B cell (primary cell): ENCODE measurements at regions not wholly inside any gene's neighbourhood (a gene's known extent, or its start where the extent isn't known, plus 50 kb on each side); places are given as distances from the start of the nearest gene placed in this dataset.

Source experiments
- ATAC-seq: fragments of 200-7000 bp; cut with Tn5 transposase; one replicate; pipeline ENCODE4 v1.10.0; 2021; ENCODE audit warnings: low read depth, mild to moderate bottlenecking, moderate number of reproducible peaks, moderate library complexity
- CTCF ChIA-PET: fragments of 350-600 bp; sonication (Branson Sonifier 250); formaldehyde crosslinking; loops from one replicate; lab custom pipeline; 2021; ENCODE audit warnings: antibody characterized with exemption, inconsistent platforms; lab: Charles Lee
- POLR2A ChIA-PET: fragments of 350-600 bp; sonication (Branson Sonifier 250); formaldehyde crosslinking; loops from one replicate; lab custom pipeline; 2021; ENCODE audit warnings: antibody characterized with exemption; lab: Charles Lee
- DNase-seq: peaks from one replicate; pipeline ENCODE4 v3.0.0; 2013
- H2AFZ ChIP-seq: 2 replicates; pipeline ENCODE4 v1.6.1; 2012; ENCODE audit warnings: mild to moderate bottlenecking, low read depth, low read length; ENCODE audit not compliant: insufficient read depth, poor library complexity, severe bottlenecking
- H3K27ac ChIP-seq, 2 donors: 1 replicate in 1 of 2; 2 replicates in 1 of 2; pipeline ENCODE4 v1.5.1; 2012 to 2013; ENCODE audit warnings: low read length in 2 of 2, mild to moderate bottlenecking in 2 of 2, moderate library complexity in 1 of 2
- H3K27me3 ChIP-seq, 4 experiments: fragments of 200-600 bp in 1 of 4; sonication (generic) in 1 of 4; replicated peaks in 1 of 4; 1 replicate in 2 of 4; 2 replicates in 2 of 4; pipeline versions ENCODE4 v1.6.1 to v1.7.0; 2013 to 2016; ENCODE audit warnings: low read length in 3 of 4, mild to moderate bottlenecking in 2 of 4, mixed read lengths in 1 of 4, moderate library complexity in 1 of 4; ENCODE audit not compliant: insufficient read depth in 4 of 4, control insufficient read depth in 3 of 4; ENCODE audit errors: control extremely low read depth in 1 of 4
- H3K36me3 ChIP-seq, 2 experiments: replicated peaks in 1 of 2; 1 replicate in 1 of 2; 2 replicates in 1 of 2; pipeline versions ENCODE4 v1.6.1 to v1.7.1; 2013; ENCODE audit warnings: low read length in 1 of 2; ENCODE audit not compliant: insufficient read depth in 2 of 2, control insufficient read depth in 1 of 2; ENCODE audit errors: control extremely low read depth in 1 of 2, extremely low read depth in 1 of 2
- H3K4me1 ChIP-seq, 2 donors: fragments of 200-600 bp in 1 of 2; sonication (generic) in 1 of 2; 1 replicate in 1 of 2; 2 replicates in 1 of 2; pipeline versions ENCODE4 v1.5.1 to v1.6.1; 2013 to 2017; ENCODE audit warnings: low read length in 2 of 2; ENCODE audit not compliant: control insufficient read depth in 2 of 2, insufficient read depth in 2 of 2
- H3K4me2 ChIP-seq: replicated peaks from 2 replicates; pipeline ENCODE3; 2012; ENCODE audit warnings: mild to moderate bottlenecking, low read depth, low read length; ENCODE audit not compliant: poor library complexity, severe bottlenecking
- H3K4me3 ChIP-seq, 5 experiments: fragments of 200-600 bp in 1 of 5; sonication (generic) in 1 of 5; 1 replicate in 3 of 5; 2 replicates in 2 of 5; pipeline versions ENCODE4 v1.5.1 to v1.7.0; 2011 to 2016; ENCODE audit warnings: low read length in 4 of 5, mild to moderate bottlenecking in 4 of 5, low read depth in 2 of 5, control low read depth in 1 of 5, moderate library complexity in 1 of 5; ENCODE audit not compliant: insufficient read depth in 1 of 5; ENCODE audit errors: control extremely low read depth in 1 of 5, extremely low read depth in 1 of 5
- H3K79me2 ChIP-seq: fragments of 200-600 bp; sonication (generic); one replicate; pipeline ENCODE4 v1.6.0; 2016; ENCODE audit warnings: low read length; ENCODE audit not compliant: control insufficient read depth, insufficient read depth
- H3K9ac ChIP-seq: fragments of 200-600 bp; sonication (generic); 2 replicates; pipeline ENCODE4 v1.6.1; 2017; ENCODE audit warnings: mild to moderate bottlenecking, low read length, moderate library complexity
- H3K9me3 ChIP-seq, 3 donors: one replicate each; pipeline versions ENCODE4 v1.6.1 to v1.7.1; 2013; ENCODE audit warnings: low read length in 2 of 3; ENCODE audit not compliant: control insufficient read depth in 2 of 3, insufficient read depth in 1 of 3; ENCODE audit errors: control extremely low read depth in 1 of 3
- H4K20me1 ChIP-seq: 2 replicates; pipeline ENCODE4 v1.6.0; 2012; ENCODE audit warnings: mild to moderate bottlenecking, low read length; ENCODE audit not compliant: insufficient read depth, control insufficient read depth, poor library complexity, severe bottlenecking
- H3K27ac Mint-ChIP-seq: one replicate; pipeline ENCODE4 v1.8.0; 2021; ENCODE audit warnings: mixed read lengths
- H3K27me3 Mint-ChIP-seq: one replicate; pipeline ENCODE4 v1.8.0; 2021; ENCODE audit warnings: mixed read lengths
- H3K4me1 Mint-ChIP-seq: one replicate; pipeline ENCODE4 v1.8.0; 2021; ENCODE audit warnings: mixed read lengths
- H3K4me3 Mint-ChIP-seq: one replicate; pipeline ENCODE4 v1.8.0; 2021; ENCODE audit warnings: mixed read lengths
- H3K9me3 Mint-ChIP-seq: one replicate; pipeline ENCODE4 v1.8.0; 2022; ENCODE audit warnings: mixed read lengths; ENCODE audit not compliant: insufficient read depth
- CTCF ChIP-seq: fragments of 200-600 bp; IDR thresholded peaks from one replicate; pipeline ENCODE4 v1.8.0; 2022; ENCODE audit warnings: antibody characterized with exemption, mild to moderate bottlenecking
- EZH2 ChIP-seq: IDR thresholded peaks from 2 replicates; pipeline ENCODE4 v1.6.1; 2012; ENCODE audit warnings: borderline replicate concordance, low read depth, mild to moderate bottlenecking, moderate library complexity, low read length; ENCODE audit not compliant: insufficient read depth, poor library complexity, severe bottlenecking
- WGBS: methylation state at CpG from one replicate; pipeline ENCODE4 v1.1.5; 2013; ENCODE audit warnings: missing lambda C conversion rate; ENCODE audit not compliant: insufficient coverage; 5-methylcytosine and 5-hydroxymethylcytosine counted together
- intact Hi-C: fragments of 100-400 bp; cut with micrococcal nuclease; formaldehyde crosslinking; loops from one replicate; pipeline ENCODE4 v1.10.0; 2022

DNA sequence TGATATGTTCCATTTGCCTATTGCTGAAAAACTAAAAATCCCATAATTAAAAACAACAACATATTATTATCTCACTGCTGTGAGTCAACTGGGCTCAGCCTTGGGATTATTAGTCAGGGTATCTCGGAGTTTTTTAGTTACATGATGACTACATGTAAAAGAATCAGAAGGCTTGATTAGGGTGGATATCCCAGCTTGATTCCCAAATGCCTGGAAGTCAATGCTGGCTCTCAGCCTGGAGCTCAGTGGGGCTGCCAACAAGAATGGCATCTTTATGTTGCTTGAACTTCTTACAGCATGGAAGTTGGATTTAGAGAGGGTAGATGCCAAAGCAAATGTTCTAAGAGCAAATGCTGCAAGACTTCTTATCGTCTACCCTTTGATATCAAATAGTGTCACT, 278.5 kb downstream of the PLOD2 start:
- no peaks in the 10 kb centered on the region for H4K20me1 ChIP-seq
- H2AFZ ChIP-seq, result no peak overlapping the region
- peaks cover 0 to 8% (median 0%) of the 10 kb centered on the region in 3 donors for H3K9me3 ChIP-seq
- no peaks in the 10 kb centered on the region for H3K27me3 ChIP-seq
- ChIA-PET CTCF (no interaction called here), POLR2A (no interaction called here)
- ATAC-seq, result no peak
- no peak overlapping the region for H3K9ac ChIP-seq
- no peaks in the 10 kb centered on the region for H3K4me1 Mint-ChIP-seq
- H3K27ac ChIP-seq, result no peak overlapping the region
- H3K4me3 ChIP-seq, result no peak overlapping the region
- H3K36me3 ChIP-seq, result no peaks in the 10 kb centered on the region
- TF ChIP-seq EZH2 (no peak), CTCF (no peak)
- no peaks in the 10 kb centered on the region for H3K27me3 Mint-ChIP-seq
- no peaks in the 10 kb centered on the region for H3K79me2 ChIP-seq
- 70% methylated on average over 2 of the region's 2 CpGs for WGBS
- H3K4me3 Mint-ChIP-seq, result no peak overlapping the region
- no peak overlapping the region for H3K4me2 ChIP-seq
- no peaks in the 10 kb centered on the region for H3K9me3 Mint-ChIP-seq
- intact Hi-C loops, result no loop called here
- H3K4me1 ChIP-seq, result no peaks in the 10 kb centered on the region
- no peak overlapping the region for H3K27ac Mint-ChIP-seq
- no peak for DNase-seq

- no peaks in the 10 kb centered on the region for H3K27me3 Mint-ChIP-seq
- intact Hi-C loops, result no loop called here
- no peak overlapping the region for H2AFZ ChIP-seq
- no peaks in the 10 kb centered on the region for H3K27me3 ChIP-seq
- no peak for DNase-seq
- H3K4me3 ChIP-seq, result no peak overlapping the region
- ATAC-seq, result no peak
- POLR2A ChIA-PET, result no interaction called here
- no peaks in the 10 kb centered on the region for H3K9me3 ChIP-seq
- no peaks in the 10 kb centered on the region for H3K9me3 Mint-ChIP-seq
- H3K27ac Mint-ChIP-seq, result no peak overlapping the region
- H3K4me2 ChIP-seq, result no peak overlapping the region
- H3K4me1 Mint-ChIP-seq, result no peaks in the 10 kb centered on the region
- TF ChIP-seq EZH2 (no peak), CTCF (no peak)
- no peaks in the 10 kb centered on the region for H4K20me1 ChIP-seq
- H3K4me1 ChIP-seq, result no peaks in the 10 kb centered on the region
- CTCF ChIA-PET, result no interaction called here
- no peaks in the 10 kb centered on the region for H3K36me3 ChIP-seq
- H3K4me3 Mint-ChIP-seq, result no peak overlapping the region
- no peak overlapping the region for H3K27ac ChIP-seq
- WGBS, result 35% methylated on average over 2 of the region's 2 CpGs
- no peaks in the 10 kb centered on the region for H3K79me2 ChIP-seq
- H3K9ac ChIP-seq, result no peak overlapping the region
Measured at GRCh38 chr3:145889730-145890129, 271.3 kb downstream of the PLOD2 start.
